Stimulated activated CD8-positive, alpha-beta memory T cell treated with anti-CD3 and anti-CD28 coated beads, Interleukin-4, amount 100 ng/mL, for 48 hours (primary cell): ENCODE measurements at regions not wholly inside any gene's neighbourhood (a gene's known extent, or its start where the extent isn't known, plus 50 kb on each side); places are given as distances from the start of the nearest gene placed in this dataset.
"Not testable (repeated sequence)": the region's sequence is repeated elsewhere in the genome, so short reads cannot be mapped to it uniquely, and the experiment has no call there.

Experiments used
- DNase-seq: peaks from one replicate; pipeline ENCODE4 v3.0.0-alpha.2; 2020

- DNase-seq: not testable (repeated sequence)
Measured at GRCh38 chr9:2279138-2279537, 264.0 kb downstream of the SMARCA2 start.

DNA sequence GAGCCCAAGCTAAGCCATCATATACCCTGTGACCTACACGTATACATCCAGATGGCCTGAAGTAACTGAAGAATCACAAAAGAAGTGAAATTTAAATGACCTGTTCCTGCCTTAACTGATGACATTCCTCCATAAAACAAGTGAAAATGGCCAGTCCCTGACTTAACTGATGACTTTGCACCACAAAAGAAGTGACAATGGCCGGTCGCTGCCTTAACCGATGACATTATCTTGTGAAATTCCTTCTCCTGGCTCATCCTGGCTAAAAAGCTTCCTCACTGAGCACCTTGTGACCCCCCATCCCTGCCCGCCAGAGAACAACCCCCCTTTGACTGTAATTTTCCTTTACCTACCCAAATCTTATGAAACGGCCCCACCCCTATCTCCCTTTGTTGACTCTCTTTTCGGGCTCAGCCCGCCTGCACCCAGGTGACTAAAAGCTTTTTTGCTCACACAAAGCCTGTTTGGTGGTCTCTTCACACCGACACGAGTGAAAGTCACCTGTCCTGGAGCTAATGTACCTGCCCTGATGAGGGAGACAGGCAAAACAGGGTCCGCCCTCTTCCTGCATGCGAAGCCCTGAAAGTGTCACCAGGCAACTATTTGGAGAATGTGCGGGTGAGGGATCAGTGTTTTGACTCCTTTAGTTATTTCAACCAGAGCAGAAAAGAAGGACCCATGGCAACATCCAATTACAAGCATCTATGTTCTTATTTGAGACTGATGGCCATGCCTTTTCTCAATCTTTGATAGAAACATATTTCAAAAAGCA, 266.1 kb downstream of the SMARCA2 start:
- DNase-seq: no peak

DNA sequence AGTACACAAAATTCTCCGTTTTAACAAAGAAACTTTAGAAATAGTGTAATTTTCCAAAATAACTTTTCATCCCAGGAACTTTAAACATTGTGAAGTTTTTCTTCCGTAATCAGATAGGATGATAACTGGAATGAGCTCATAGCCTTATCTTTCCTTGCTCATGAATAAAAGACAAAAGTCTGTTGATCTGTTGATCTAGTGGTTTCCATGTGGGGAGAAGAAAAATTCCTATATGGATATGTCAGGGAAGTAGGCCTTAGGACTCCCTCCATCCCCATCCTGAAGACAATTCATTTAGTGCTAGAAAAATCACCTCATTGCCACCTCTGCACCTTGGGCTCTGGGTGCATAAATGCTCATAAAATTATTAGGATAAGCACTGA, 266.6 kb downstream of the SMARCA2 start:
- no peak for DNase-seq

DNA sequence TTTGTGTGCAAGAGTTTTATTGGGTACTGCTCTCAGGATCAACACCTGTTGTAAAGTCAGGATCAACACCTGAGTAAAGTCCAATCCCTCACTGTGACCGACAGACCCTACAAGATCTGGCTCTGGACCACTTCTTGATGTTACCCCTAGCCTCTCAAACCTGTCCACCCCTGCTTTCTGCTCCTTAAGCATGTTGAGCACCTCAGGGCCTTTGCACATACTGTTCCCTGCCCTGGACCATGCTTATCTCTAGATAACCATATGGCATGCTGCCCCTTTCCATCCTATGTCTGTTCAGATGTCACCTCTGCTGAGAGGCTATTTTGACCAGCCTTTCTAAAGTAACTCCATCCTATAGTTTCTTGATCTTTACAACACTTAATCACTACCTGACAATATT, 269.6 kb downstream of the SMARCA2 start:
- DNase-seq: no peak

DNA sequence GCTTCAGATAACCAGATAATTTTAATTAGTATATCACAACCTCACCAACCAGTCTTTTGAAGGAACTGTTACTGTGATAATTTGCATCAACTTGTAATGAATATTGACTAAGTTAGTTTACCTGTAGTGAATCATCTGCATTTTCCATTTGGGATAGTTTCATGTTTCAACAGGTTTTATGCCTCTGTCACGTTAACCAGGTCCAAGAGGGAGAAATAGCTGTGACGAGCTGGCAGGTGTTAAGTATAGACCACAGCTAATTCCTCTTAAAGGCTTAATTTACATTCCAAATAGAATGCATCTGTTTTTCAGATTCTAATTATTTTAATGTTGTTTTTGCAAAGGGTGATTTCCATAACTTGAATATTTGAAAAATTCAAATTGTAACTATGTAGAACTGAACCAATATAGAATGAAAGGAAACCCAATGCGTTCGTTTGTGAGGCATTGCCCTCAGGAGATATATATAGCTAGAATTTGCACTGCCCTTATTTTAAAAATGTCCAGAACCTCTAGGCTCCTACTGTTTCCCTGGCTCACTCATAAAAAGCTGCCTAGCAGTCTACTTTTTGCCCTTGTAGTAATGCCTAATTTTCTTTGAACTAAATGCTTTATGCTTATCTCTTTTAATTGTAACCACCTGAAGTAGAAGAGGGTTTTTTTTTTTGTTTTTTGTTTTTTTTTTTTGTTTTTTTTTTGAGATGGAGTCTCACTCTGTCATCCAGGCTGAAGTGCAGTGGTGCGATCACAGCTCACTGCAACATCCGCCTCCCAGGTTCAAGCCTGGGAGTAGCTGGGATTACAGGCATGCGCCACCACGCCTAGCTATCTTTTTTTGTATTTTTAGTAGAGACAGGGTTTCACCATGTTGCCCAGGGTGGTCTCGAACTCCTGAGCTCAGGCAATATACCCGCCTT, 270.5 kb downstream of the SMARCA2 start:
- no peak for DNase-seq

DNA sequence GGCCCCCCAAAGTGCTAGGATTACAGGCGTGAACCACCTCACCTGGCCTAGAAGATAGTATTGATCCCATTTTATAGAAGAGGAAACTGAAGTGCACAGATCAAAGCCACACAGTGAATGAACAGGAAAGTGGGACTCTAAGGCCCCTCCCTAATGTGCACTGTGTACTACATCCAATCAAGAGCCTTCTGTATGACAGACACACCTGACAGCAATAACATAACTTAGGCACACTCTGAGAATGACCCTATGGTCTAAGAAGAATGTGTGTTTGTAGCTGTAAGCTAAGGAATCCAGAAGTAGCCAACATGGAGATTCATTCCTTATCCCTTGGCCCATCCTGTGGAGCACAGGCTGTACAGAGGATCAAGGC, 271.2 kb downstream of the SMARCA2 start:
- no peak for DNase-seq

GRCh38 chr9:2286825-2287455, 271.8 kb downstream of the SMARCA2 start:
- DNase-seq: no peak

DNA sequence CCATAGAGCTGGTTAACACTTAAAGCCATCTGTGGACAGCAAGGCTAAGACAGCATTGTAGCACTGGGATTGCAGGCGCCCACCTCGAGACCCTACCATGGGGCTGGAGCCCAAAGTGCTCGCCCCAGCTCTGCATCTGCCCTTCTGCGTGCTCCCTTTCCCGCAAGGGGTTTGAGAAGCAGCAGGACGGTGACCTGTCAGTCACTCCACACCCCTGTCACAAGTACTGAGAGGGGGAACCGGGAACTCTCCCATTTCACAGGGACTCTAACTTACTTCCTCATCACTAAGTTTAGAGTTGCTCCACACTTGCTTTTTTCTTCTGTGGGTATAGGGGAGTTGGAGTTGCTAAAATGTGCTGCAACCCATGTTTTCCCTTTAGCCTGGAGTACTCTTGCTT, 273.2 kb downstream of the SMARCA2 start:
- no peak for DNase-seq

DNA sequence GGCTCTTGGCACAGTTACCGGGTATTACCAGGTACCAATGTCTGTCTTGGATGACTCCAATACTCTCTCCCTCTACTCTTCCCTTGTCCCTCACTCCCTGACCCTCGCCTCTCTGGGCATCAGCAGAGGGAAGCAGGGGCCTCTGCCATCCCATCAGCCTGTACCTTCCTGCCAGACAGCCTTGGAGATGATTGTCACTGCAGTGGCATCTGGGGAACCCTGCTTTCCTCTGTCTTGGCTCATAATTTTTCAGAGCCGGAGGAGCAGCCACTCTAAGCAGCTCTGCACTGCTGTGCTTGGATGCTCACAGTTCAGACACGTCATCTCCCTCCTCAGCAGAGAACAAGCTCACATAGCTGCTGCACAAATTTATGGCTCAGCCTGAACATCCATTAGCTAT, 274.1 kb downstream of the SMARCA2 start:
- no peak for DNase-seq

DNA sequence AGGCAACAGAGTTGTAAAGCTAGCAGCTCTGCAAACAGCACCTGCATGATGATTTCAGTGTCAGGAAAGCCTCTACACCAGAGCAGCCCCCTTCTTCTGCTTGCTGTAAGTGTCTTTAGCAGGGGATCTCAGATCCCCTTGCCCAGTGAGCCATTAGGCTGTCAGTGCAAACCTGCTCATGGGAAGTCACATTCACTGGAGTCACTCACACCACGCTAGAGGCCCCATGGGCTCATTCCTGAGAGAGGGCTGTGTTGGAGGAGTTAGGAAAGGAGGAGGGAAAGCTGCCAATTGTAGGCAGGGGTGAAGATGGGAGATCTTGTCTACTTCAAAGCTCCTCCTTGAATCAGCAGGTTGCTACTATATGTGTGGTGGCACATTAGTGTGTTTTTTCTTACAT, 275.2 kb downstream of the SMARCA2 start:
- no peak for DNase-seq

- DNase-seq: no peak
Measured at GRCh38 chr9:2291980-2292704, 277.0 kb downstream of the SMARCA2 start.

DNA sequence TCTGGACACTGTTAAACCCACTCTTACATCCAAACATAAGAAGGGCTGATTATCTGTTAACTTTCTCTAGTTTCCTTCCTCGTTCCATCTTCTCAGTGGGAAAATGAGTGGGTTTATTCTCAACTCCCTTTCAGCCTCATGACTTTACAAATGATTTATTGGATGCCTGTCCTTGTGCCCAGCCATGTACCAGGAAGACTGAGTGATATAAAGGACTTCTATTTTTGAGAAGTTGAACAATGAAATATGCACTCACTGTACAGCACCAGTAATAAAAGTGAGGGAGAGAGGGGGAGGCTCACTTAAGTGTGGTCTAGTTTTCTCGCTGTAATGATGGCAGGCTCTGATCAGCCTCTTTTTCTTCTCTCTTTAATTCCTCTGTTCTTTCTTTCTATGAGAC, 277.6 kb downstream of the SMARCA2 start:
- DNase-seq: no peak

- no peak for DNase-seq
Measured at GRCh38 chr9:2297771-2298170, 282.6 kb downstream of the SMARCA2 start.

- DNase-seq: no peak
Measured at GRCh38 chr9:2298217-2298616, 283.1 kb downstream of the SMARCA2 start.

DNA sequence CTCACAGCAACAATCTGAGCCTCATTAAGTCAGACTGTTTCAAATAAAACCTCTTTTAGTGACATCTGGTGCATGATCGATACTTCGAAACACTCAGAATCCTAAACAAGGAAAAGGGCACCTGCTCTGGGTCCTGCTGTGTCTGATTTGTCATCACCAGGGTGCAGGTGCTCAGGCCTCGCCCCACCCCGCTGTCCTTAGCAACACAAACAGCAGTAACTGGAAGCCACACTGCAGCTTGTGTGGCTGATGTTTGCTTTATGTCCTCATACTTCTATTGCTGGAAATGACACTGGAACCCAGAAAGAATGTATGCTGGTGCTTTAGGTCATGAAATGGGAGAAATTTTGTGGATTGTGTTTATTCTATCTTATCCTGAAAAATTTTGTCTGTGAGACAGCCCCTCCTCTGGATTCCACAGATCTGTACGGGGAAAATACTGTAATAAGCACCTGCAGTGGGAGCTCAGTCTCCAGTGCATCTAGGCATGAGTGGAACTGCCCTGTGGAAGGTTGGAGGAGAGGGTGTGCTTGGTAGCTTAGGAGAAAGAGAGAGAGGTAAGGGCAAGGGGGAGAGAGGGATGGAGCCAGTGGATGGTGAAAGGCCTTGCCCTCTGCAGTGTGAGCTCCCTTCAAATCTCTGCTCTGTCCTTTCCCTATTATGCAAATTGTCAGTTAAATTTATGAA, 284.2 kb downstream of the SMARCA2 start:
- DNase-seq: no peak

DNA sequence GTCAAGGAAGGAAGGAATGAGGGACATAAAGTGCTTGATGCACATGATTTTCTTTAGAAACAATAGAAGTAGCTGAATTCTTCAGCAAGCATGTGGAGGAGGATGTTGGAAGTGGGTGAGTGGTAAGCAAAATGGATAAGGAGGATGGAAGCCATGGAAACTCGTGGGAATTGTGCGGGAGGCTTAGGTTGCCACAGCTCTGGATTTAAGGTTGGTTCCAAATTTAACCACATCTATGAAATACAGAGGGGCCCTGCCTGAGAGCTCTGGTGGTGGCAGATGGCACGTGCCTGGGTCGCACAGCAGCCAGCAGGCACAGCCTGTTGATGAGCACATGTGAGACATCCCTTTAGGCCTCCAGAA, 284.7 kb downstream of the SMARCA2 start:
- no peak for DNase-seq

GRCh38 chr9:2300325-2300724, 285.2 kb downstream of the SMARCA2 start:
- no peak for DNase-seq

DNA sequence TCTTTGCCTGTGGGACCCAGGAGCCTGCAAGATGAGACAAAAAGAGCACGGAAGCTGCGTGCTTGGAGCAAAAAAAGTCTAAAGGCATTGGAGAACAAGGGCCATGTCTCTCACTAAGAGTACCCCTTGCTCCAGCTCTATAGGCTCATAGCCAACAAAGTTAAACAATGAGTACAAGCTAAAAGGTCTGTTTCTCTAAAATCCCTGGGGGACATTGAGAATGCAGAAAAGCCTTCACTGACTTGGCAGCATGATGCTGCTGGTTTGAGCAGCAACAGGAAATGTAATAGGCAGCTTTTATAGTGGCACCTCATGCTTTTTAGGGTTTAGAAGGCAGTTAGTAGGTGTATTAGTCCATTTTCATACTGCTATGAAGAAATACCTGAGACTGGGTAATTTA, 287.5 kb downstream of the SMARCA2 start:
- no peak for DNase-seq

- no peak for DNase-seq
Measured at GRCh38 chr9:2303056-2303455, 287.9 kb downstream of the SMARCA2 start.

DNA sequence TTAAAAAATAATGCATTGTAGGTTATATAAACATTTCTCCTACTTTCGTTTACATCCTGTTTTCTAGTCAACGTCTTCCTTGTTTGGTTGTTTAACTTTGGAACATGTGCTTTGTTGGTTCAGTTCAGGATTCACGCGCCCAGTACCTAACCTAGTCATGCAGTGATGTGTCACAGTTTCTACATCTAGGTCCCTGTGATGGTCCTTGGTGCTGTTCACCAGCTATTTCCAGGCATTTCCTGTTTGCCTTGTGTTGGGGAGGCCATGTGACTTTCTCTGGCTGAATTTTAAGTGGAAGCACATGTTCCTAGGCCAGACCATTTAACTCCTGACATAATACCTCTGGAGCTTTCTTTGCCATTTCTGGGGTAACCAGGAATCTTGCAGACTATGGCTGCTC, 292.3 kb downstream of the SMARCA2 start:
- no peak for DNase-seq

GRCh38 chr9:2311920-2312319, 296.8 kb downstream of the SMARCA2 start:
- no peak for DNase-seq

DNA sequence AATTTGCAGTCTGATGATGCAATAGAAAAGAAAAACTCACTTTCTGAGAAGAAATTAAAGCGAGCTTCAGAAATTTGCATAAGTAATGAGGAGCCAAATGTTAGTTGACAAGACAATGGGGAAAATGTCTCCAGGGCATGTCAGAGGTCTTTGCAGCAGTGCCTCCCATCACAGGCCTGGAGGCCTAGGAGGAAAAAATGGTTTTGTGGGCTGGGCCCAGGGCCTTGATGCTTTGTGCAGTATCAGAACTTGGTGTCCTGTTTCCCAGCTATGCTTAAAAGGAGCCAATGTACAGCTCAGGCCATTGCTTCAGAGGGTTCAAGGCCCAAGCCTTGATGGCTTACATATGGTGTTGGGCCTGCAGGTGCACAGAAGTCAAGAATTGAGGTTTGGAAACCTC, 298.4 kb downstream of the SMARCA2 start:
- no peak for DNase-seq

DNA sequence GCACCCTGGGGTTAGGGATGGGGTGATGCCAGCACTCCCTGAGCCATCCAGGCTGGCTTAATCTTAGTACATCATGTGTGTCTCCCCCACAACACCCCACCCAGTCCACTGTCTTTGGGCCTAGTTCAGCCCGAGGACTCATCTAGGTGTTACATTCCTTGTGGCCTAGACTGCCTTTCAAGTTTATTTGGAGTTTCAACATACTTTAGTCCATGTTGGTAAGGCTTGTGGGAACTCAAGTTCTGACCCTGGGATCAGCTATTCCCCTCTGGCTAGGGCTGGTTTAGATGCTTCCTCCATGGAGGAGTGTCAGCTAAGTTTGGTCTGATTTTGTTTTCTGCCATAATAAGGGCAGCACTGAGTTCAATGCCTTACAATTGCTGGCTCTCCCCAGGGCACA, 302.4 kb downstream of the SMARCA2 start:
- no peak for DNase-seq
